ENCODE measurements at regions not wholly inside any gene's neighbourhood (a gene's known extent, or its start where the extent isn't known, plus 50 kb on each side); places are given as distances from the start of the nearest gene placed in this dataset.
"Not testable (repeated sequence)": the region's sequence is repeated elsewhere in the genome, so short reads cannot be mapped to it uniquely, and the experiment has no call there.

DNA sequence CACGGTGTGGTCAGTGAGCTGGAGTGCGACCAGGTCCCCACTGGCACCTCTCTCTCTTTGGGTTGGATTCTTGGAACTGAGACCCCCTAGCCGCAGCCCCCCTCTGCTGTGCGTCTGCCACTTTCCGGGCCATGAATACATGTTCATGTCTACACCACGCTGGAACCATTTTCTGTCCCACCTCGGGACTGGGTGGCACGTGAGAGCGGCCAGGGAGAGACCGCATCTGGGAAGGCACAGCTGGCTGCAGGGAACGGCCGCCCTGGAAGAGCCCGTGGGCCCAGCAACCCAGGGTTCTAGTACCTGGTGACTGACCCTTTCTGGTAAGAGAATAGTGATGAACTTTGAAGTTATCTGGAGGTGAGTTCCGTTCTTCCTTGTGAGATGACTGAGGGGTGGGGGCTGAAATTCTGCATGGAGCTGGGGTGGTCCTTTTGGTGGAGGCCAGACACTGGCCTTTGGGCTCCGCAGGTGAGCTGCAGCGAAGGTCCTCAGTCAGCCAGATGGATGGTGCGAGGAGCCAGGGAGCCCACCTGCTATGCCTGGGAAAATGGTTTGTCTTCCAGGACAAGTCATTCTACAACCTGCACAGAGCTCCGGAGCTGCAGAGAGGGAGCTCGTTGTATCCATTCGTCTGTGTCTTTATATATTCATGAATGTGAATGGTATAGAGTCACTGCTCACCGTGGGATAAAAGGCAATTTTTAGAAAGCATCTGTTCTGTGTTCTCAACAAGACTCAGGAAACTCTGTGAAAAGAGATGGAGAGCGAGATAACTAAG, 223.5 kb downstream of the NDUFA10 start:
- TF ChIP-seq, protein P1, sequence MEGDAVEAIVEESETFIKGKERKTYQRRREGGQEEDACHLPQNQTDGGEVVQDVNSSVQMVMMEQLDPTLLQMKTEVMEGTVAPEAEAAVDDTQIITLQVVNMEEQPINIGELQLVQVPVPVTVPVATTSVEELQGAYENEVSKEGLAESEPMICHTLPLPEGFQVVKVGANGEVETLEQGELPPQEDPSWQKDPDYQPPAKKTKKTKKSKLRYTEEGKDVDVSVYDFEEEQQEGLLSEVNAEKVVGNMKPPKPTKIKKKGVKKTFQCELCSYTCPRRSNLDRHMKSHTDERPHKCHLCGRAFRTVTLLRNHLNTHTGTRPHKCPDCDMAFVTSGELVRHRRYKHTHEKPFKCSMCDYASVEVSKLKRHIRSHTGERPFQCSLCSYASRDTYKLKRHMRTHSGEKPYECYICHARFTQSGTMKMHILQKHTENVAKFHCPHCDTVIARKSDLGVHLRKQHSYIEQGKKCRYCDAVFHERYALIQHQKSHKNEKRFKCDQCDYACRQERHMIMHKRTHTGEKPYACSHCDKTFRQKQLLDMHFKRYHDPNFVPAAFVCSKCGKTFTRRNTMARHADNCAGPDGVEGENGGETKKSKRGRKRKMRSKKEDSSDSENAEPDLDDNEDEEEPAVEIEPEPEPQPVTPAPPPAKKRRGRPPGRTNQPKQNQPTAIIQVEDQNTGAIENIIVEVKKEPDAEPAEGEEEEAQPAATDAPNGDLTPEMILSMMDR (IDR thresholded peaks at IDR 0.05; ENCODE audit: insufficient read depth, low read depth, low read length, missing control alignments): no peak
- no peak for DNase-seq (ENCODE audit: low read depth)
- H3K4me3 ChIP-seq (ENCODE audit: low read length): no peak overlapping the region

DNA sequence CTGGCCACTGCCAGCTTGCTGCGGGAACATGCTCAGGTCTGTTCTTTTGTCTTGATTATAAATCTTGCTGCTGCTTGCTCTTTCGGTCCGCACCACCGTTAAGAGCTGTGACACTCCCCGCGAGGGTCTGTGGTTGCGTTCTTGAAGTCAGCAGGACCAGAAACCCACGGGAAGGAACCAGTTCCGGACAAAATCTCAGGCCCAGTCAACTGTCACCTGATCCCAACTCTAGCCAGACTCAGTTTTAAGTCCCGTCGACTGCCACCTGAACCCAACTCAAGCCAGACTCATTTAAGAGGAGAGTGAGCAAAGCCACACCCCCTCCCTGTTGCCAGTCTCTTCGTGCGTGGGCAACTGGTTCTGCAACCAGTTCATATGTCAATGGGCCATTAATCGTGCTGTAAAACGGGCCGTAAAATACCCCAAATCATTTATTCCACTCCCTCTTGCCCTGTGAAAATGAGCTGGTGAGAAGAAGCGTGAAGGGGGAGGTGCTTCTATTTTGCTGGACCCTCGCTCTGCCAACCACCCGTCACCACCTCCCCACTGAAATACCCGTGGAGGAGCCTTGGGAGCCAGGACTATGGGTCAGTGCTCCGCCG, 224.3 kb downstream of the NDUFA10 start:
- no peak overlapping the region for H3K4me3 ChIP-seq (ENCODE audit: low read length)
- TF ChIP-seq, protein P1 (IDR thresholded peaks at IDR 0.05; ENCODE audit: insufficient read depth, low read depth, low read length, missing control alignments): no peak

DNA sequence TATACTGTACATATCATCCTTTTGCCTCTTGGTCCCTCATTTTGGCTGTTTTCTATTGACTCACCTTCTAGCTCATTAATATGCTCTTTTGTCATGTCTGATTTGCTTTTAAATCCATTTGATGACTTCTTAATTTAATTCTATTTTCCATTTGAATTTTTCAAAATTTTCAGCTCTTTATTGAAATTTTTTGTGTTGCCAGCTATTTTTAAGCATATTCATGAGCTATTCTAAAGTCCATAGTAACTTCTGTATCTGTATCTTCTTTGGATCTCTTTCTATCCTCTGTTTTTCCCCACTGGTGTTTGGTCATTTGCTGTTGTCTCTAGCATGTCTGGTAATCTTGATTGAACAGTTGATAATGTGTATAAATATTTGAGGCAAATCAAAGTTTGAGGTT, 227.8 kb downstream of the NDUFA10 start:
- H3K4me3 ChIP-seq (ENCODE audit: low read length): no peak overlapping the region
- TF ChIP-seq, protein P1 (IDR thresholded peaks at IDR 0.05; ENCODE audit: insufficient read depth, low read depth, low read length, missing control alignments): no peak
- no peak for DNase-seq (ENCODE audit: low read depth)

More for the DNA sequence above, 224.3 kb downstream of the NDUFA10 start:
- DNase-seq (ENCODE audit: low read depth): no peak

DNA sequence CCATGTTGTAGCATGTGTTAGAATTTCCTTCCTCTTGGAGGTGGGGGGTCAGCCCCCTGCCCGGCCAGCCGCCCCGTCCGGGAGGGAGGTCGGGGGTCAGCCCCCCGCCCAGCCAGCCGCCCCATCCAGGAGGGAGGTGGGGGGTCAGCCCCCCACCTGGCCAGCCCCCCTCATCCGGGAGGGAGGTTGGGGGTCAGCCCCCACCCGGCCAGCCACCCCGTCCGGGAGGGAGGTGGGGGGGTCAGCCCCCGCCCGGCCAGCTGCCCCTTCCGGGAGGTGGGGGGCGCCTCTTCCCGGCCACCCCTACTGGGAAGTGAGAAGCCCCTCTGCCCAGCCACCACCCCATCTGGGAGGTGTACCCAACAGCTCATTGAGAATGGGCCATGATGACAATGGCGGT, 229.4 kb downstream of the NDUFA10 start:
- not testable (repeated sequence) for DNase-seq (ENCODE audit: low read depth); H3K4me3 ChIP-seq (ENCODE audit: low read length)

DNA sequence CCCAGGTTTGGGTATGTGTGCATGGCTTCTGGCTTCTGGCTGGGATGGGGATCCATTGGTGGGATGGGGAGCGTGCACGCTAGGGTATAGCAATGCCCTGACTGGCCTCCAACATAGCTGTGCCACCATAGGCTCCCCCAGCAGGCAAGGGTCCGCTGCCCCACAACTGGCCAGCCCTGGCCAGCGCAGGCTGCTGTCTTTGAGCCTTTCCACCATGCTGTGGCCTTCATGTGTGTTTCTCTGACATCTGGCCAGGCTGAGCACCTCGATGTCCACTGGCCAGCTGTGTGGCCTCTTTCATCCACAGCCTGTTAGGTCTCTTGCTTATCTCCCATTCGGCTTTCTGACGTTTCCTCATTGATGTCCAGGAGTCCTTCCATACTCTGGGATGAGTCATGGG, 231.3 kb downstream of the NDUFA10 start:
- DNase-seq (ENCODE audit: low read depth): no peak
- H3K4me3 ChIP-seq (ENCODE audit: low read length): no peak overlapping the region

DNA sequence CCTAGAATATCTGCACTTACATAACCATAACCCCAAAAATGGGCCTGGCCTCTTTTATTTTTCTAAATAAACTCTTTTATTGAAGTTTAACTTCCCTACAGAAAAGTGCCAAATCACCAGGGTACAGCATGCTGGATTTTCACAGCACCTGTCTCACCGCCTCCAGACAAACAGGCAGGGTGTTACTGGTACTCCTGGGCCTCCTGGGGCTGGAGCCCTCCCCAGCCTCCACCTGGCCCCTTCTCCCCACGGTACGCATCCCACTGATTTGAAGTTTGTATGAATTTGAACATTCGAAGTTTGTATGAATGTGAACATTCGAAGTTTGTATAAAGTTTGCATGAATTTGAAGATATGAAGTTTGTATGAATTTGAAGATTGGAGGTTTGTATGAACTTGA, 232.1 kb downstream of the NDUFA10 start:
- TF ChIP-seq, protein P1 (IDR thresholded peaks at IDR 0.05; ENCODE audit: insufficient read depth, low read depth, low read length, missing control alignments): no peak
- H3K4me3 ChIP-seq (ENCODE audit: low read length): no peak overlapping the region
- DNase-seq (ENCODE audit: low read depth): no peak

More for the DNA sequence above, 231.3 kb downstream of the NDUFA10 start:
- TF ChIP-seq, protein P1 (IDR thresholded peaks at IDR 0.05; ENCODE audit: insufficient read depth, low read depth, low read length, missing control alignments): no peak

DNA sequence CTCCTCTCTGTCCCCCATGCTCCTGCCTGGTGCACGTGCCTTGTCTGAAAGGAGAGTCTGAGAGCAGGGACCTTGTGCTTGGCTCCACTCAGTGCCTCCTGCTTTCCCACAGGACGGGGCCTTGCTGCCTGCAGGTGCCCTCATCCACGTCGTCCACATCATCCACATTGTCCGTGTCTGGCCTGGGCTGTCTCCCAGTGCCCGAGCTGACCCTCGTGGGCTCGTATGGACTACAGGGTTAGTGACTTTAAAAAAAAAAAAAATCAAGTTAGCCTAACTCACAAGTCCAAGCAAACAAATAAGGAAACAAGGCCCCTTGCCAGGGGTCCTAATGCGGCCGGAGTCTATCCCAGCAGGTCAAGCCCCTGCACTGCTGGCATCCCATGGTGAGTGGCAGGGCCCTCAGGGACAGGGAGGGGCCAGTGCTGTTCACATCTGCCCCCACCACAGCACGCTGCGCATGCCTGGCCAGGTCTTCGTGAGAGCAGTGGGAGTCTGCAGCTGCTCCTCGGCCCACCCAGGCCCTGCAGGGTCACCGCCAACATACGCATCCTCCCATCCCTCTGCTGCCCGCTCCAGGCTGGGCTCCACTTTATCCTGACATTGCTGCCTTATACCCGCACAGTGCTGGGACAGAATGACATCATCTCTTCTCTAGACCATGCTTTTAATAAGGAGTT, 232.6 kb downstream of the NDUFA10 start:
- TF ChIP-seq, protein P1 (IDR thresholded peaks at IDR 0.05; ENCODE audit: insufficient read depth, low read depth, low read length, missing control alignments): no peak
- H3K4me3 ChIP-seq (ENCODE audit: low read length): no peak overlapping the region
- DNase-seq (ENCODE audit: low read depth): no peak
